ENCODE measurements at regions not wholly inside any gene's neighbourhood (a gene's known extent, or its start where the extent isn't known, plus 50 kb on each side); places are given as distances from the start of the nearest gene placed in this dataset.

GRCh38 chr19:41521931-41522555 is 53.9 kb upstream of the CEACAM21 start:
- TF ChIP-seq CTCF (IDR thresholded peaks at IDR 0.05), result no peak
- intact Hi-C loops (cut with micrococcal nuclease), result loop anchor here (5.0 kb wide), 1 partner anchor 40 kb away; no protein-coding TSS in a partner anchor
- H3K9me3 Mint-ChIP-seq, result no peaks in the 10 kb centered on the region
- H3K36me3 Mint-ChIP-seq, result no peaks in the 10 kb centered on the region
- H3K4me3 Mint-ChIP-seq, result peak overlapping the region; percentile 93
- Histone ChIP-seq H3K4me1 (ENCODE audit: control insufficient read depth, insufficient read depth, low read length) (peaks cover 3% of the 10 kb centered on the region), H3K9me3 (ENCODE audit: control insufficient read depth, insufficient read depth, low read length) (no peaks in the 10 kb centered on the region), H3K27ac (ENCODE audit: low read length) (peak overlapping the region; percentile 64), H3K36me3 (ENCODE audit: control insufficient read depth, insufficient read depth, low read length) (no peaks in the 10 kb centered on the region), H3K4me3 (ENCODE audit: low read length) (peak overlapping the region; percentile 33), H3K27me3 (ENCODE audit: control insufficient read depth, insufficient read depth, low read length) (peaks cover 2% of the 10 kb centered on the region)
- H3K27me3 Mint-ChIP-seq (ENCODE audit: low read depth in 2 of 2), result peaks cover 29 to 37% of the 10 kb centered on the region in 2 donors
- ATAC-seq, result peak; percentile 72 to 84 (median 79)
- peaks cover 24 to 28% of the 10 kb centered on the region in 2 donors for H3K4me1 Mint-ChIP-seq
- peak overlapping the region; percentile 76 to 92 for H3K27ac Mint-ChIP-seq
- WGBS (ENCODE audit: insufficient coverage), result under 1% methylated on average over 55 of the region's 58 CpGs
- peak; percentile 47 to 76 for DNase-seq

GRCh38 chr19:41525989-41526388 is 50.0 kb upstream of the CEACAM21 start:
- WGBS (ENCODE audit: insufficient coverage), result no CpG with 5 or more reads among the region's 1 CpG
- no peak for DNase-seq
- intact Hi-C loops (cut with micrococcal nuclease), result no loop called here

More at GRCh38 chr19:41525989-41526388, 50.0 kb upstream of the CEACAM21 start:
- ATAC-seq, result no peak
- H3K36me3 ChIP-seq (ENCODE audit: control insufficient read depth, insufficient read depth, low read length), result no peaks in the 10 kb centered on the region
- H3K4me3 ChIP-seq (ENCODE audit: low read length), result no peak overlapping the region
- Mint-ChIP-seq H3K4me1 (peaks cover 42 to 44% of the 10 kb centered on the region in 2 donors), H3K36me3 (no peaks in the 10 kb centered on the region), H3K9me3 (no peaks in the 10 kb centered on the region), H3K4me3 (no peak overlapping the region), H3K27ac (no peak overlapping the region), H3K27me3 (ENCODE audit: low read depth in 2 of 2) (peaks cover 20 to 47% of the 10 kb centered on the region in 2 donors)
- no peak for TF ChIP-seq CTCF (IDR thresholded peaks at IDR 0.05)
- H3K27ac ChIP-seq (ENCODE audit: low read length), result no peak overlapping the region
- no peaks in the 10 kb centered on the region for H3K27me3 ChIP-seq (ENCODE audit: control insufficient read depth, insufficient read depth, low read length)
- H3K9me3 ChIP-seq (ENCODE audit: control insufficient read depth, insufficient read depth, low read length), result peaks cover 6% of the 10 kb centered on the region
- H3K4me1 ChIP-seq (ENCODE audit: control insufficient read depth, insufficient read depth, low read length), result peaks cover 23% of the 10 kb centered on the region
